Epithelial cell of esophagus (primary cell): ENCODE measurements at regions not wholly inside any gene's neighbourhood (a gene's known extent, or its start where the extent isn't known, plus 50 kb on each side); places are given as distances from the start of the nearest gene placed in this dataset.
A peak's percentile ranks its signal among the peaks of the same experiment; 100 is the strongest.

Experiments used
- DNase-seq: peaks from one replicate; pipeline ENCODE4 v3.0.0; 2010; ENCODE audit warnings: low read depth
- H3K4me3 ChIP-seq: 2 replicates; pipeline ENCODE4 v1.5.1; 2011; ENCODE audit warnings: mild to moderate bottlenecking, low read length, control low read depth
- TF ChIP-seq, protein P1 (sequence below): IDR thresholded peaks from 2 replicates; pipeline ENCODE4 v1.5.1; 2011; ENCODE audit warnings: low read depth, mild to moderate bottlenecking, low read length, control low read depth, inconsistent platforms; ENCODE audit not compliant: insufficient read depth; ENCODE audit errors: missing control alignments

DNA sequence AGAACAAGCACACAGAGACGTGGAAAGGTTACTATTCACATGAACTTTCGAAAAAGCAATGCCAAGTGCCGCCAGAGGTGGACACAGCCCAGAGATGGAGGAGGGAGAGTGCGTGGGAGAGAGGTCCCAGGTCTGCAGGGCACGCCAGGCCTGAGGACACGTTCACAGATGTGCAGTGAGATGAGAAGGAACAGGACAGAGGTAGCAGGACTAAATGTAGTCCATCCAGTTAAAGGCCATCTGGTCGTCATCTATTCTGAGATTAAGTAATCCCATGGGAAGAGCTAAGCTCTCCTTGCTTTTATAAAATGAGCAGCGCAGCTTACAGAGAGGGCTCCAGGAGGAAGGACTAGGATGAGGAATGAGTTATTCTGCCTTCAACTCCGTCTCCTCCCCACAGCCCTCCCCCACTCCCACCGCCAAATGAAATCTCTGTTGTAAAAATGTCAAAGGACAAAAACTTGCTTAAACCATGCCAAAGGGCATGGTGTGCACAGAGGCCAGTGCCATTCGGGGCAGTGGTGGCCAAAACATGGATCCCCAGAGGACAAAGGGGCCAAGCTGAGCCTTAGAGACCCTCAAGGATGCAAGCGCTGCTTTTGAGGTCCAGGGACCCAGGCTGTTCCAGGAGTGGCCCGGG, 85.4 kb upstream of the SLC25A33 start:
- TF ChIP-seq, protein P1, sequence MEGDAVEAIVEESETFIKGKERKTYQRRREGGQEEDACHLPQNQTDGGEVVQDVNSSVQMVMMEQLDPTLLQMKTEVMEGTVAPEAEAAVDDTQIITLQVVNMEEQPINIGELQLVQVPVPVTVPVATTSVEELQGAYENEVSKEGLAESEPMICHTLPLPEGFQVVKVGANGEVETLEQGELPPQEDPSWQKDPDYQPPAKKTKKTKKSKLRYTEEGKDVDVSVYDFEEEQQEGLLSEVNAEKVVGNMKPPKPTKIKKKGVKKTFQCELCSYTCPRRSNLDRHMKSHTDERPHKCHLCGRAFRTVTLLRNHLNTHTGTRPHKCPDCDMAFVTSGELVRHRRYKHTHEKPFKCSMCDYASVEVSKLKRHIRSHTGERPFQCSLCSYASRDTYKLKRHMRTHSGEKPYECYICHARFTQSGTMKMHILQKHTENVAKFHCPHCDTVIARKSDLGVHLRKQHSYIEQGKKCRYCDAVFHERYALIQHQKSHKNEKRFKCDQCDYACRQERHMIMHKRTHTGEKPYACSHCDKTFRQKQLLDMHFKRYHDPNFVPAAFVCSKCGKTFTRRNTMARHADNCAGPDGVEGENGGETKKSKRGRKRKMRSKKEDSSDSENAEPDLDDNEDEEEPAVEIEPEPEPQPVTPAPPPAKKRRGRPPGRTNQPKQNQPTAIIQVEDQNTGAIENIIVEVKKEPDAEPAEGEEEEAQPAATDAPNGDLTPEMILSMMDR: no peak
- H3K4me3 ChIP-seq: no peak overlapping the region
- no peak for DNase-seq

DNA sequence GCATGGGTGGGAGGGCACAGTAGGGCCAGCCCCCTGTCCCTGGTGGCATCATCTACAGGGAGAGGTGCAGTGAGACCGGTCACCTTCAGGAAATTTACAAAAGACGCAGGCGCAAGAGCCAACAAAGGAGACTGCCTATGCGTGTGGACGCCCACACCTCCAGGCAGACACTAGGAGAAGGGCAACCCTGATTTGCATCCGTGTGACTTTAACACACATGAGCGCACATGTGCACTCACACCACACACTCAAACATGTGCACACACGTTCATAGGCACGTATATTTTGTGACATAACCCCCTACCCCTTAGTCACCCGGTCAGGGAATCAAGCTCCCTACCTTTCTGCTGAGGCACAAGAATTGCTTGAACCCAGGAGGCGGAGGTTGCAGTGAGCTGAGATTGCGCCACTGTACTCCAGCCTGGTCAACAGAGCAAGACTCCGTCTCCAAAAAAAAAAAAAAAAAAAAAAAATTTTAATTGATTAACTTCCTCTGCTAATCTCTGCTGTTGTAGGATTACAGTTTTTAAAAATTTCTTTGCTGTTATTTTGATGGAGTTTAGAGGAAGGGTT, 84.7 kb upstream of the SLC25A33 start:
- no peak overlapping the region for H3K4me3 ChIP-seq
- no peak for DNase-seq
- TF ChIP-seq, protein P1: no peak

DNA sequence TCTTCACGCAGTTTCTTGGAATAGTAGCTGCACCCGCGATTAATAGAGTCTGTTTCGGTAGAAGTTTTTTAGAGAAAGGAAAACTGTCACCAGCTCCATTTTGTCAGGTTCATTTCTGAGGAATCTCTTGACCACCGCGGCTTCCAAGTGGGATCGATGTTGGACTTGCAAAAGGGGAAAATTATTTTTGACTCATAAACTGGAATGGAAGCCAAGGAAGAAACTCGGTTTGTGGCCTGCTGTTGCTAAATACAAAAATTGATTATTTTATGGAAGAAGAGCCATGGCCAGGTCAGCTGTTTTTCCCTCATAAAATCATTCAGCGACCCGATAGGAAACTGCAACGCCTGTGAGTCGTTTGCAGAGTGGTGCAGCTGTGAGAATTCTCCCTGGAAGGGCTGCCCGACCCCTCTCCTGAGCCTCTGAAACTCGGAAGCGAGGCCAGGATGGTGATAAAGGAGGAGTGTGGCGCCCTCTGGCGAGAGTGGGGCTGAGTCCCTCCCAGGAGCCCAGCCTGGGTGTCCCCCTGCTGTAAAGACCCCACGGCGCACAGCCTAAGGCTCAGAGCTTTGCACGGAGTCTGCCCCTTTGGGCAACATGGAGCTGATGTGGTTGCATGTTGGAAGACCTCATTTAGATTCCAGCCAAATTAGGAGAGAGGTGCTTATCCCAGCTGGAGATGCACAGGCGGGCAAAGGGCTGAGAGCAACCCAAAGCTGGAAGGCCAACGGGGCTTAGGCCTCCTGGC, 83.6 kb upstream of the SLC25A33 start:
- no peak overlapping the region for H3K4me3 ChIP-seq
- TF ChIP-seq, protein P1: peak; percentile 61
- DNase-seq: peak; percentile 45

DNA sequence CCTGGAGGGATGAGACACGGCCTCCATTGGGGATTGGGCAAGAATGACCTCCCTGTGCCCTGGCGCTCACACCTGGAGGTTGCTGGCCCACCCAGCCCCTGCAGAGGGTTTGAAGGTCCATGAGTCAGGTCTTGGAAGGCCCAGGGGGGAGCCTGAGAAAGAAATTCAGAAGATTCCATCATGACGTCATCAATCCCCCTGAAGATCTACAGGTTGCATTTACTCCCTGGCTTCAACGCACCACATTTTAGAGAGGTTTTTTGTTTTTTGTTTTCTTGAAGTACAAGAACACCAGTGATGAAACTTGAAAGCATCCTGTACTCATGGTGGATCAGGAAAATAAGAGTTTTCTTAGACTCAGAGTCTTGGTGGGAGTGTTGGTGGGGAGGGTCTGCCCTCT, 82.4 kb upstream of the SLC25A33 start:
- no peak overlapping the region for H3K4me3 ChIP-seq
- TF ChIP-seq, protein P1: no peak
- no peak for DNase-seq

DNA sequence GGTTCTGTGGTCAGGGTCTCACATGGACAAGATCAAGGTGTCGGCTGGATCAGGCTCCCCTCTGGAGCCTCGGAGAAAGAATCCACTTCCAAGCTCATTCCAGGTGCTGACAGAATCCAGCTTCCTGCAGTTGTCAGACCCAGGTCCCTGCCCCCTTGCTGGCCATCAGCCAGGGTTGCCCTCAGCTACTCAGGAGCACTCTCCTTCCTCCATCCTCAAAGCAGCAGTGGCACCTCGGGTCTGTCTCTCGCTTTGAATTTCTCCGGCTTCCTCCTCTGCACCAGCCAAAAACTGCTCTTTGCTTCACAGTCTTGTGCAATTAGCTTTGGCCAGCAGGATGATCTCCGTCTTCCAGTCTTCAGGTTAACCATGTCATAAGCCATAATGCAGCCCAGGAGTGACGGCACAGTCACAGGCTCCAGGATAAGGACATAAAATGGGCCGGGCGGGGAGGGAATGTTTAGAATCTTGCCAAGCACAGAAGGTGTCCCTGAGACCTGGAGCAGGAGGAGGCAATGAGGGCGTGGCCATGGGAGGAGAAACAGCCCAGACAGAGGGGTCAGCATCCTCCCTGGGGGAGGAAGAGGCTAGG, 79.4 kb upstream of the SLC25A33 start:
- DNase-seq: peak; percentile 21
- TF ChIP-seq, protein P1: no peak
- H3K4me3 ChIP-seq: no peak overlapping the region

DNA sequence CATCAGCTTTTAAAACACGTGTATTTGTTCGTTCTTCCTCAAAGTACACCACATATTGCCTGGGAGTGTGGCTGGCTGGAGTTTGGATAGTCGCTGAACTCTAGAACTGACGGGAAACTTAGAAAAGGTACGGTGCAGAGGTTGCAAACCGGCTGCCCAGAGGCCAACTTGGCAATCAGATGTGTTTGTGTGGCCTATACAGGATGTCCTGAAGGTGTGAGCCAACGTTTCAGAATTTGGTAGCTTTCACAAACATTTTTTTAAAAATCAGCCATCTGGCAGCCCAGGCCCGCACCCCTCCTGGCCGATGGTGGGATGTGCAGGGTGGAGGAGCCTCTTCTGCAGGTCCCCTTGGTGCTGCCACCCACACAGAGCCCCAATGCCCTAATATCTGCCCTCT, 73.6 kb upstream of the SLC25A33 start:
- TF ChIP-seq, protein P1: no peak

More for the DNA sequence above, 73.6 kb upstream of the SLC25A33 start:
- H3K4me3 ChIP-seq: no peak overlapping the region
- DNase-seq: no peak
